AG04449 (cell line): ENCODE measurements at regions not wholly inside any gene's neighbourhood (a gene's known extent, or its start where the extent isn't known, plus 50 kb on each side); places are given as distances from the start of the nearest gene placed in this dataset.

Source experiments
- CTCF ChIA-PET: fragments of 350-600 bp; formaldehyde crosslinking; extraction: SDS; loops from one replicate; lab custom pipeline; 2021; ENCODE audit warnings: antibody characterized with exemption; lab: Yijun Ruan, JAX
- POLR2A ChIA-PET: fragments of 400-600, 350-600 bp; formaldehyde crosslinking; extraction: SDS; loops from one replicate; lab custom pipeline; 2020; ENCODE audit warnings: antibody characterized with exemption, inconsistent platforms; lab: Yijun Ruan, JAX
- DNase-seq: peaks from one replicate; pipeline ENCODE4 v3.0.0-alpha.2; 2010; ENCODE audit warnings: low read depth, low spot score
- H3K4me3 ChIP-seq: 2 replicates; pipeline ENCODE4 v1.5.1; 2011; ENCODE audit warnings: low read depth, mild to moderate bottlenecking, control low read depth, low read length
- TF ChIP-seq, protein P1 (sequence below): IDR thresholded peaks from one replicate; pipeline ENCODE4 v1.5.1; 2011; ENCODE audit warnings: mild to moderate bottlenecking, moderate library complexity, low read length, control low read depth, inconsistent platforms; ENCODE audit not compliant: insufficient read depth; ENCODE audit errors: missing control alignments

- CTCF ChIA-PET: no interaction called here
Measured at GRCh38 chr4:141395246-141395830, 174.6 kb downstream of the ZNF330 start.

GRCh38 chr4:141395919-141396318 is 175.2 kb downstream of the ZNF330 start:
- ChIA-PET CTCF (no interaction called here), POLR2A (no interaction called here)
- no peak for DNase-seq
- no peak overlapping the region for H3K4me3 ChIP-seq
- TF ChIP-seq, protein P1, sequence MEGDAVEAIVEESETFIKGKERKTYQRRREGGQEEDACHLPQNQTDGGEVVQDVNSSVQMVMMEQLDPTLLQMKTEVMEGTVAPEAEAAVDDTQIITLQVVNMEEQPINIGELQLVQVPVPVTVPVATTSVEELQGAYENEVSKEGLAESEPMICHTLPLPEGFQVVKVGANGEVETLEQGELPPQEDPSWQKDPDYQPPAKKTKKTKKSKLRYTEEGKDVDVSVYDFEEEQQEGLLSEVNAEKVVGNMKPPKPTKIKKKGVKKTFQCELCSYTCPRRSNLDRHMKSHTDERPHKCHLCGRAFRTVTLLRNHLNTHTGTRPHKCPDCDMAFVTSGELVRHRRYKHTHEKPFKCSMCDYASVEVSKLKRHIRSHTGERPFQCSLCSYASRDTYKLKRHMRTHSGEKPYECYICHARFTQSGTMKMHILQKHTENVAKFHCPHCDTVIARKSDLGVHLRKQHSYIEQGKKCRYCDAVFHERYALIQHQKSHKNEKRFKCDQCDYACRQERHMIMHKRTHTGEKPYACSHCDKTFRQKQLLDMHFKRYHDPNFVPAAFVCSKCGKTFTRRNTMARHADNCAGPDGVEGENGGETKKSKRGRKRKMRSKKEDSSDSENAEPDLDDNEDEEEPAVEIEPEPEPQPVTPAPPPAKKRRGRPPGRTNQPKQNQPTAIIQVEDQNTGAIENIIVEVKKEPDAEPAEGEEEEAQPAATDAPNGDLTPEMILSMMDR: no peak

More at GRCh38 chr4:141395246-141395830, 174.6 kb downstream of the ZNF330 start:
- TF ChIP-seq, protein P1: no peak
- POLR2A ChIA-PET: no interaction called here
- H3K4me3 ChIP-seq: no peak overlapping the region
- no peak for DNase-seq

GRCh38 chr4:141402712-141403111 is 182.0 kb downstream of the ZNF330 start:
- no peak for DNase-seq
- H3K4me3 ChIP-seq: no peak overlapping the region
- ChIA-PET CTCF (interaction anchor here (1.4 kb wide), 1 partner anchor 12 kb away, joined by 3 read pairs; no protein-coding TSS in a partner anchor), POLR2A (no interaction called here)
- TF ChIP-seq, protein P1: no peak

DNA sequence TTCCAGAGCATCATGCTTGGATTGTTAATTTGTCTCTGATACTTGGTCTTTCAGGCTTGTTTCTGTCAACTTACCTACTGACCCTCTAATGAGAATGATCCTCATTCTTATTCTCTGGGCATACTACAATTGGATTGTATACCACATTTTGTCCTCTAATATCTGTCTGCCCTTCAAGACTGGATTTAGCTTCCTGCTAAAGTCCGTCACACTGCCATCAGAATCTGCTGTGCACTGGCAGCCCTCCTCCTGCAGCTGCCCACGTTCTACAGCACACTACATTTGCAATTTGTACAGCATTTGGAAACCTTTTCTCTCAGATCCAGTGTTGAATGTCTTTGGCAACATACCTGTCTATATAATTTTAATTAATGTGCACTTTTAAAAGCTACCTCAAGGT is 183.1 kb downstream of the ZNF330 start:
- ChIA-PET CTCF (interaction anchor here (1.4 kb wide), 1 partner anchor 11 kb away, joined by 3 read pairs; no protein-coding TSS in a partner anchor), POLR2A (no interaction called here)
- TF ChIP-seq, protein P1: no peak
- no peak overlapping the region for H3K4me3 ChIP-seq
- no peak for DNase-seq

- POLR2A ChIA-PET: no interaction called here
Measured at GRCh38 chr4:141406237-141406636, 185.5 kb downstream of the ZNF330 start.

GRCh38 chr4:141409556-141409955 is 188.9 kb downstream of the ZNF330 start:
- DNase-seq: no peak
- ChIA-PET CTCF (no interaction called here), POLR2A (no interaction called here)
- no peak overlapping the region for H3K4me3 ChIP-seq
- TF ChIP-seq, protein P1: no peak

More at GRCh38 chr4:141406237-141406636, 185.5 kb downstream of the ZNF330 start:
- DNase-seq: no peak
- H3K4me3 ChIP-seq: no peak overlapping the region
- CTCF ChIA-PET: no interaction called here
- TF ChIP-seq, protein P1: no peak
